Esophagus squamous epithelium (tissue), 4 donors: ENCODE measurements at regions not wholly inside any gene's neighbourhood (a gene's known extent, or its start where the extent isn't known, plus 50 kb on each side); places are given as distances from the start of the nearest gene placed in this dataset.

Source experiments
- CTCF ChIP-seq, 6 experiments: fragments of 450-650 bp in 4 of 6; fragments of 200-600 bp in 2 of 6; sonication (generic) in 2 of 6; IDR thresholded peaks; one replicate each; pipeline ENCODE4 v1.5.1; 2016 to 2019; ENCODE audit warnings: antibody characterized with exemption in 6 of 6, mild to moderate bottlenecking in 4 of 6, moderate library complexity in 4 of 6
- POLR2A ChIP-seq, 4 donors: fragments of 450-650 bp; IDR thresholded peaks; one replicate each; pipeline ENCODE4 v1.6.1; 2017; ENCODE audit warnings: antibody characterized with exemption in 4 of 4, mild to moderate bottlenecking in 4 of 4, moderate library complexity in 3 of 4

DNA sequence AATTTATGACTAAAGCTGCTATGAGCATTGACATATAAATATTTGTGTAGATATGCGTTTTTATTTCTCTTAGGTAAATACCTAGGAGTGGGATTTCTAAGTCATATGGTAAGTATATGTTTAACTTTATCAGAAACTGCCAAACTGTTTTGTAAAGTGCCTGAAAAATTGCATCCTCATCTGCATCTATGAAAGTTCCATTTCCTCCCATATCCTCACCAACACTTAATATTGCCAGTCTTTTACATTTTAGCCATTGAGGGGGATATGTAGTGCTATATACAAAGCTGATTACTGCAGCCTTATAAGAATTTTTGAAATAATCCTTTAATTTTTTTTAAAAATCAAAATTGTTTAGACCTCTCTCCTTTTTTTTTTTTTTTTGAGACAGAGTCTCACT, 123.1 kb upstream of the SPRY4 start:
- TF ChIP-seq CTCF (IDR thresholded peaks at IDR 0.05) (no peak), POLR2A (IDR thresholded peaks at IDR 0.05) (no peak)
